ENCODE measurements at regions not wholly inside any gene's neighbourhood (a gene's known extent, or its start where the extent isn't known, plus 50 kb on each side); places are given as distances from the start of the nearest gene placed in this dataset.

GRCh38 chr14:58796242-58797009 is 158.7 kb downstream of the DACT1 start:
- no peak overlapping the region for H3K27ac ChIP-seq (ENCODE audit: low read depth in 2 of 2, low read length in 2 of 2)
- no peaks in the 10 kb centered on the region for H3K4me1 ChIP-seq (ENCODE audit: control insufficient read depth in 2 of 3, insufficient read depth in 2 of 3, low read depth in 1 of 3, low read length in 3 of 3)
- H3K36me3 ChIP-seq (ENCODE audit: control insufficient read depth in 2 of 3, insufficient read depth in 3 of 3, low read length in 3 of 3), result no peaks in the 10 kb centered on the region
- FAIRE-seq (no peak), DNase-seq (no peak)
- intact Hi-C loops (cut with DNase I), result no loop called here
- H3K9ac ChIP-seq (ENCODE audit: low read length in 3 of 3), result no peak overlapping the region
- H3K9me3 ChIP-seq (ENCODE audit: control insufficient read depth in 2 of 3, insufficient read depth in 1 of 3, low read length in 3 of 3), result no peaks in the 10 kb centered on the region
- no peaks in the 10 kb centered on the region for H3K27me3 ChIP-seq (ENCODE audit: control insufficient read depth, insufficient read depth, low read length)
- H3K4me3 ChIP-seq (ENCODE audit: low read length in 3 of 3), result no peak overlapping the region
- TF ChIP-seq CTCF (IDR thresholded peaks at IDR 0.05; ENCODE audit: borderline replicate concordance, extremely low read depth, insufficient read depth), result no peak

- intact Hi-C loops (cut with DNase I), result no loop called here
- no peak overlapping the region for H3K4me3 ChIP-seq (ENCODE audit: low read length in 3 of 3)
- no peaks in the 10 kb centered on the region for H3K27me3 ChIP-seq (ENCODE audit: control insufficient read depth, insufficient read depth, low read length)
- no peak for FAIRE-seq
- no peaks in the 10 kb centered on the region for H3K4me1 ChIP-seq (ENCODE audit: control insufficient read depth in 2 of 3, insufficient read depth in 2 of 3, low read depth in 1 of 3, low read length in 3 of 3)
- no peaks in the 10 kb centered on the region for H3K9me3 ChIP-seq (ENCODE audit: control insufficient read depth in 2 of 3, insufficient read depth in 1 of 3, low read length in 3 of 3)
- no peak for TF ChIP-seq CTCF (IDR thresholded peaks at IDR 0.05; ENCODE audit: borderline replicate concordance, extremely low read depth, insufficient read depth)
- no peaks in the 10 kb centered on the region for H3K36me3 ChIP-seq (ENCODE audit: control insufficient read depth in 2 of 3, insufficient read depth in 3 of 3, low read length in 3 of 3)
- DNase-seq, result peak in 3 of 5 donors; percentile 34 to 62 (median 59)
- H3K27ac ChIP-seq (ENCODE audit: low read depth in 2 of 2, low read length in 2 of 2), result no peak overlapping the region
- H3K9ac ChIP-seq (ENCODE audit: low read length in 3 of 3), result no peak overlapping the region
These were observed 159.3 kb downstream of the DACT1 start for GRCh38 chr14:58797010-58797429.

- Histone ChIP-seq H3K4me3 (ENCODE audit: low read length in 3 of 3) (no peak overlapping the region), H3K27ac (ENCODE audit: low read depth in 2 of 2, low read length in 2 of 2) (no peak overlapping the region), H3K9me3 (ENCODE audit: control insufficient read depth in 2 of 3, insufficient read depth in 1 of 3, low read length in 3 of 3) (no peaks in the 10 kb centered on the region), H3K4me1 (ENCODE audit: control insufficient read depth in 2 of 3, insufficient read depth in 2 of 3, low read depth in 1 of 3, low read length in 3 of 3) (no peaks in the 10 kb centered on the region), H3K36me3 (ENCODE audit: control insufficient read depth in 2 of 3, insufficient read depth in 3 of 3, low read length in 3 of 3) (no peaks in the 10 kb centered on the region), H3K9ac (ENCODE audit: low read length in 3 of 3) (no peak overlapping the region), H3K27me3 (ENCODE audit: control insufficient read depth, insufficient read depth, low read length) (no peaks in the 10 kb centered on the region)
- TF ChIP-seq CTCF (IDR thresholded peaks at IDR 0.05; ENCODE audit: borderline replicate concordance, extremely low read depth, insufficient read depth), result no peak
- intact Hi-C loops (cut with DNase I), result no loop called here
- no peak for DNase-seq
- FAIRE-seq, result no peak
These were observed 160.4 kb downstream of the DACT1 start for GRCh38 chr14:58798173-58798572.

All from kidney (tissue), 13 donors.